ENCODE measurements at regions not wholly inside any gene's neighbourhood (a gene's known extent, or its start where the extent isn't known, plus 50 kb on each side); places are given as distances from the start of the nearest gene placed in this dataset.
A peak's percentile ranks its signal among the peaks of the same experiment; 100 is the strongest.
"Not testable (repeated sequence)": the region's sequence is repeated elsewhere in the genome, so short reads cannot be mapped to it uniquely, and the experiment has no call there.

DNA sequence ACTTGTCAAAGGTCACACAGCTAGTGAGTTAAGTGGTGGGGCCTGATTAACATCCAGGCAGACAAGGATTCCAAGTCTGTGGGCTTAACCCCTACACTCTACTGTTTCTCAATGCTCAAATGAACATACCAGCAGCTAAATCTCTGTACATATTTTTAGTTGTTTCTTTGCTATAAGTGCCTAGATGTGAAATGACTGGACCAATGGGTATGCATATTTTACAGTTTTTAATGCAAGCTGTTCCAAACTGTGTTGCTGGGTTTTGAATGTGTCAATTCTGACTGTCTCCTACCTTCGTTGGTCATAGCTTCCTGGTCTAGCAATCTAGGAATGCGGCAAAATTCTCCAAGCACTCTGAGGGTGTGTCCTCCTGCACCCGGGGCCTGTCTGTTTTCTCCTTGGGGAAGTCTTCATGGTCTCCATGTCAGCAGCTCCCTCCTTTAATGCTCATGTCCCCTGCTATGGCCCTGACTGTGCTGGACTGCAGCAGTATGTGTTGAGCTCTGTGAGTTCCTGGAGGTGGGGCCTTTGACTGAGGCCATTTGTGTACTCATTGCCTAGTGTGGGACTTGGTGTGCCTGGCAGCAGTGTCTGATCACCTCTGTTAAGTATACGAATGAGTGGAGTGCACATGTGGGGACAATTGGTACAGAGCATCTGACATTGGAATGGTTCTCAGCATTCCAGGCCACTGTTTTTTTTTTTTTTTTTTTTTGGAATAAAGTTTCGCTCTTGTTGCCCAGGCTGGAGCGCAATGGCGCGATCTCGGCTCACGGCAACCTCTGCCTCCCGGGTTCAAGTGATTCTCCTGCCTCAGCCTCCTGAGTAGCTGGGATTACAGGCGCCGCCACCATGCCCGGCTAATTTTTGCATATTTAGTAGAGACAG, 72.9 kb upstream of the SLC2A1 start:
- intact Hi-C loops (cut with DNase I): no loop called here

DNA sequence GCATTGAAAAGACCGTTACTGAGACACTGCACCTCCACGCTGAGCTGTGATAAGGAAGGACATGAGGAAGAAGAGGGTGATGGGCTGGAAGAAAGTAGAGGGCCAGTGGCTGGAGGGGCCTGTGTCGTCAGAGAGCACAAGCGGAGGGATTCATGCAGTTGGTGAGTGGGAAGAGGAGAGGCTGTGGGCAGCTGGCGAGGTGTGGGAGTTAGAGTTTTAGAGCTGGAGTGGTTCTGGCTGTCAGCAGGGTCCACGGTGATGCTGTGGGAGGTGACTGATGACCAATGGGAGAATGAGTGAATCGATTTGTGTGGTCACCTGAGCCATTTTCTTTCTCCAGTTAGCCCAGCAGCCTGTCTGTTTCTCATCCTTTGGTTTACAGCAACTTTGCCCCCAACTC, 66.2 kb upstream of the SLC2A1 start:
- H3K9me3 ChIP-seq (ENCODE audit: control insufficient read depth, low read length): no peaks in the 10 kb centered on the region
- no peak overlapping the region for H3K4me3 ChIP-seq (ENCODE audit: low read length in 2 of 2)
- no peaks in the 10 kb centered on the region for H3K36me3 ChIP-seq (ENCODE audit: control insufficient read depth in 1 of 2, insufficient read depth in 2 of 2, low read length in 1 of 2)
- no peak for ATAC-seq (ENCODE audit: low FRiP score)
- intact Hi-C loops (cut with DNase I): no loop called here
- 74 to 76% methylated on average over 7 of the region's 7 CpGs for whole genome bisulfite sequencing, 2 donors
- H3K4me1 ChIP-seq (ENCODE audit: control insufficient read depth in 1 of 2, insufficient read depth in 2 of 2, low read length in 2 of 2): no peaks in the 10 kb centered on the region
- H3K27me3 ChIP-seq (ENCODE audit: control insufficient read depth in 1 of 2, insufficient read depth in 2 of 2, low read length in 1 of 2): no peaks in the 10 kb centered on the region
- H3K27ac ChIP-seq (ENCODE audit: low read depth in 1 of 2, low read length in 2 of 2): no peak overlapping the region
- DNase-seq: peak in 1 of 2 donors; percentile 3

More for the DNA sequence above, 72.9 kb upstream of the SLC2A1 start:
- ATAC-seq (ENCODE audit: low FRiP score) (no peak), DNase-seq (no peak)
- Histone ChIP-seq H3K4me1 (ENCODE audit: control insufficient read depth in 1 of 2, insufficient read depth in 2 of 2, low read length in 2 of 2) (no peaks in the 10 kb centered on the region), H3K36me3 (ENCODE audit: control insufficient read depth in 1 of 2, insufficient read depth in 2 of 2, low read length in 1 of 2) (no peaks in the 10 kb centered on the region), H3K9me3 (ENCODE audit: control insufficient read depth, low read length) (no peaks in the 10 kb centered on the region), H3K27ac (ENCODE audit: low read depth in 1 of 2, low read length in 2 of 2) (no peak overlapping the region), H3K4me3 (ENCODE audit: low read length in 2 of 2) (no peak overlapping the region), H3K27me3 (ENCODE audit: control insufficient read depth in 1 of 2, insufficient read depth in 2 of 2, low read length in 1 of 2) (no peaks in the 10 kb centered on the region)
- WGBS, 2 donors: 91% methylated on average over 14 of the region's 14 CpGs

DNA sequence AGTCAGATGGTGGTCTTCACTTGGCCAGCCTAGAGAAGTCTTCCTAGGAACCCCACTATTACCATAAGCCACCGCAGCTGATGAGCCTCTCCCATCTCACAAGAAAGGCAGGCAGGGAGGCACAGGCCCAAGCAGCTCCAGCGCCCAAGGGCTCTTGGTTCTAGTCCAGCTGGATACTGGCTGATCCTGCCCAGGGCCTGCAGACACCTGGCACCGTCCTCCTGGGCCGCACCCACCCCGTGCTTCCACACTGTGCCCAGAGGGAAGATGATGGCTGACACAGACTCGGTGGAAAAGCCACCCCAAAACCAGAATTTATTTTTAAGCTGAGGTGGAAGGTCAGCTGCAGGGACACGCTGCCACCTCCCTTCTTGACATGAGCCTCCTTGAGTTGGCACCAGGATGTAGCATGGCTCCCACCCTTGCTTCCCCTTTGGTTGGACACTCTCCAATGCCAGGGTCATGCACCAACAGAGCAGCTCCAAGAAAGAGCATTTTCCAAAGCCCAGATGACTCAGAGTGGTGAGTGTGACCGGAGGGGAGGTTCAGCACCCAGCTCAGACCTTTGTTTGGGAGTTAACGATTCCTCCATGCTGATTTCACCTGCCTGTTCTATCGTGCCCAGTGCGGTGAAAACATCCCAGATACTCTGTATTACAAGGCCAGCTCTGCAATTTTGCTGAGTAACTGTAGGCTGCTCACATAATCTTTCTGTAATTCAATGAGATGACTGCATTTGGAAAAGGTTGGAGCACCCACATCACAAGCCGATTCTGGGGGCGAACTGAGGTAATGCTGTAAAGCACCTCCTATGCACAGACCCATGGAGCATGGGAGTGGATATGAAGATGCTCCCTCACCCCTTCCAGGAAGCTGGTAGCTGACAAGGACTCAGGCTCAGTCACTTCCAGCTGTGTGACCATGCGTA, 63.1 kb upstream of the SLC2A1 start:
- 84 to 86% methylated on average over 13 to 14 of the region's 14 CpGs for WGBS, 2 donors
- H3K9me3 ChIP-seq (ENCODE audit: control insufficient read depth, low read length): no peaks in the 10 kb centered on the region
- no peaks in the 10 kb centered on the region for H3K27me3 ChIP-seq (ENCODE audit: control insufficient read depth in 1 of 2, insufficient read depth in 2 of 2, low read length in 1 of 2)
- no peak for ATAC-seq (ENCODE audit: low FRiP score)
- intact Hi-C loops (cut with DNase I): no loop called here
- H3K4me1 ChIP-seq (ENCODE audit: control insufficient read depth in 1 of 2, insufficient read depth in 2 of 2, low read length in 2 of 2): no peaks in the 10 kb centered on the region
- DNase-seq: no peak
- no peak overlapping the region for H3K4me3 ChIP-seq (ENCODE audit: low read length in 2 of 2)
- H3K36me3 ChIP-seq (ENCODE audit: control insufficient read depth in 1 of 2, insufficient read depth in 2 of 2, low read length in 1 of 2): no peaks in the 10 kb centered on the region
- no peak overlapping the region for H3K27ac ChIP-seq (ENCODE audit: low read depth in 1 of 2, low read length in 2 of 2)

DNA sequence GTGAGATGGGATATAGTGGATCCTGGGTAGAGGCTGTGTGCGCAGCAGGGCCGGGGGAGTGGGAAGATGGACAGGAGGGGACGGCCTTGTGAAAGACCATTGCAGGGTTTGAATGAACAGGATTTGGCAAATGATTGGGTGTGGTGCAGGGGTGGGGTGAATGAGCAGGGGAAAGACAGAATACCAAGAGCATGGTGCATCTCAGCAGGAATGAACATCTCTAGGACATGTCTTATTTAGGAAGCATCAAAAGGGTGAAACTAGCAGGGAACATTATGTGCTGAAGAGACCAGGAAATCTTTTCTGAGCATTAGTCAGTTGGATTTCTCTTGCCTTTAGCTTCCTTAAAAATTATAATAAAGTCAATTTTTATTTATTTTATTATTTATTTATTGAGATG, 60.6 kb upstream of the SLC2A1 start:
- intact Hi-C loops (cut with DNase I): no loop called here
- H3K4me1 ChIP-seq (ENCODE audit: control insufficient read depth in 1 of 2, insufficient read depth in 2 of 2, low read length in 2 of 2): no peaks in the 10 kb centered on the region
- H3K27me3 ChIP-seq (ENCODE audit: control insufficient read depth in 1 of 2, insufficient read depth in 2 of 2, low read length in 1 of 2): no peaks in the 10 kb centered on the region
- no peak overlapping the region for H3K27ac ChIP-seq (ENCODE audit: low read depth in 1 of 2, low read length in 2 of 2)
- ATAC-seq (ENCODE audit: low FRiP score) (no peak), DNase-seq (peak in 1 of 2 donors; percentile 6)
- no peak overlapping the region for H3K4me3 ChIP-seq (ENCODE audit: low read length in 2 of 2)
- H3K36me3 ChIP-seq (ENCODE audit: control insufficient read depth in 1 of 2, insufficient read depth in 2 of 2, low read length in 1 of 2): no peaks in the 10 kb centered on the region
- H3K9me3 ChIP-seq (ENCODE audit: control insufficient read depth, low read length): no peaks in the 10 kb centered on the region
- 95 to 96% methylated on average over 3 of the region's 3 CpGs for WGBS, 2 donors

DNA sequence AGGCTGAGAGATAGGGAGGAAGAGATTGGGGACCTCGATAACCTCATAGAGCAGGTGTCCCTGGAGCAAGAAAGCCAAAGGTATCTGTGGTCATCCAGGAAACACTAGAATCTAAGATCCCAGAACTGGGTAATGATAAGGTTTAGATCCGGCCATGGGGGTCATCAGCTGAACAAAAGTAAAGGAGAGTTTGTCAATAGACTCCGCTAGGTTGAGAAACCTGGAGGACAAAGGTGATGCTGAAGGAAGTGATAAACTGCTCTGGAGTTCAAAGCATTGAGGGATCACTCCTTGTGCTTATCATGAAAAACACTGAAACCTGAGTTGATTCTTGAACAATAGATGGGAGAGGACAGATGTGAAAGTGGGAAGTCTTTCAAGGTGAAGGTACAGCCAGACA, 59.5 kb upstream of the SLC2A1 start:
- WGBS, 2 donors: 92 to 96% methylated on average over 3 of the region's 3 CpGs
- H3K4me1 ChIP-seq (ENCODE audit: control insufficient read depth in 1 of 2, insufficient read depth in 2 of 2, low read length in 2 of 2): no peaks in the 10 kb centered on the region
- H3K27me3 ChIP-seq (ENCODE audit: control insufficient read depth in 1 of 2, insufficient read depth in 2 of 2, low read length in 1 of 2): no peaks in the 10 kb centered on the region
- intact Hi-C loops (cut with DNase I): no loop called here
- no peak overlapping the region for H3K4me3 ChIP-seq (ENCODE audit: low read length in 2 of 2)
- no peak overlapping the region for H3K27ac ChIP-seq (ENCODE audit: low read depth in 1 of 2, low read length in 2 of 2)
- no peaks in the 10 kb centered on the region for H3K9me3 ChIP-seq (ENCODE audit: control insufficient read depth, low read length)
- DNase-seq: no peak
- ATAC-seq (ENCODE audit: low FRiP score): no peak
- no peaks in the 10 kb centered on the region for H3K36me3 ChIP-seq (ENCODE audit: control insufficient read depth in 1 of 2, insufficient read depth in 2 of 2, low read length in 1 of 2)

DNA sequence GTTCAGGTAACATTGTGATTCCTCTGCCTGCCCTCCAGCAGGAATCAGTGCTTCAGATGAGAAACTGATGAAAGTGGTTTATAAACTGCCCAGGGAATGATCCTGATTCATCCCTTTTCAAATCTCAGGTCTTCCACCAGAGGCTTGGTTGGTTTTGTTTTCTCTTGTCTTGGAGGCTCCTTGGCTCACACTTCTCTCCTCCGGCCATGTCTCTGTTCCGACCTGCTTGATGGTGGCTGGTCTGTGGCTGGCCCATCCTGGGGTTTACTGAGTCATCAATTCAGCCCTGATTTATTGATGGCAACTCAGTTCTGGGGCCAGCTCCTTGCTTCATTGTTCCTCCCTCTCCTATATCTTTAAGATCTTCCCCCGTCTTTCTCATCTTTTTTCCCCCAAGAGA, 56.6 kb upstream of the SLC2A1 start:
- Histone ChIP-seq H3K4me3 (ENCODE audit: low read length in 2 of 2) (no peak overlapping the region), H3K9me3 (ENCODE audit: control insufficient read depth, low read length) (no peaks in the 10 kb centered on the region), H3K36me3 (ENCODE audit: control insufficient read depth in 1 of 2, insufficient read depth in 2 of 2, low read length in 1 of 2) (no peaks in the 10 kb centered on the region), H3K27me3 (ENCODE audit: control insufficient read depth in 1 of 2, insufficient read depth in 2 of 2, low read length in 1 of 2) (no peaks in the 10 kb centered on the region), H3K27ac (ENCODE audit: low read depth in 1 of 2, low read length in 2 of 2) (no peak overlapping the region), H3K4me1 (ENCODE audit: control insufficient read depth in 1 of 2, insufficient read depth in 2 of 2, low read length in 2 of 2) (no peaks in the 10 kb centered on the region)
- DNase-seq (no peak), ATAC-seq (ENCODE audit: low FRiP score) (no peak)
- intact Hi-C loops (cut with DNase I): no loop called here
- WGBS, 2 donors: 84 to 87% methylated on average over 3 of the region's 3 CpGs

DNA sequence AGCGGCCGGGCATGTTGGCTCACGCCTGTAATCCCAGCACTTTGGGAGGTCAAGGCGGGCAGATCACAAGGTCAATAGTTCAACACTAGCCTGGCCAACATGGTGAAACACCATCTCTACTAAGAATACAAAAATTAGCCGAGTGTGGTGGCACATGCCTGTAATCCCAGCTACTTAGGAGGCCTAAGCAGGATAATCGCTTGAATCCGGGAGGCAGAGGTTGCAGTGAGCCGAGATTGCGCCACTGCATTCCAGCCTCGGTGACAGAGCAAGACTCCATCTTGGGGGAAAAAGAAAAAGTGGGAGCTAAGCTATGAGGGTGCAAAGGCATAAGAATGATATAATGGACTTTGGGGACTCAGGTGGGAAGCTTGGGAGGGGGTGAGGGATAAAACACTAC, 55.9 kb upstream of the SLC2A1 start:
- ATAC-seq (ENCODE audit: low FRiP score); DNase-seq; H3K27me3 ChIP-seq (ENCODE audit: control insufficient read depth in 1 of 2, insufficient read depth in 2 of 2, low read length in 1 of 2); H3K9me3 ChIP-seq (ENCODE audit: control insufficient read depth, low read length); H3K27ac ChIP-seq (ENCODE audit: low read depth in 1 of 2, low read length in 2 of 2); H3K4me3 ChIP-seq (ENCODE audit: low read length in 2 of 2); H3K4me1 ChIP-seq (ENCODE audit: control insufficient read depth in 1 of 2, insufficient read depth in 2 of 2, low read length in 2 of 2); intact Hi-C loops (cut with DNase I); H3K36me3 ChIP-seq (ENCODE audit: control insufficient read depth in 1 of 2, insufficient read depth in 2 of 2, low read length in 1 of 2): not testable (repeated sequence)
- 94 to 96% methylated on average over 10 of the region's 10 CpGs for WGBS, 2 donors

DNA sequence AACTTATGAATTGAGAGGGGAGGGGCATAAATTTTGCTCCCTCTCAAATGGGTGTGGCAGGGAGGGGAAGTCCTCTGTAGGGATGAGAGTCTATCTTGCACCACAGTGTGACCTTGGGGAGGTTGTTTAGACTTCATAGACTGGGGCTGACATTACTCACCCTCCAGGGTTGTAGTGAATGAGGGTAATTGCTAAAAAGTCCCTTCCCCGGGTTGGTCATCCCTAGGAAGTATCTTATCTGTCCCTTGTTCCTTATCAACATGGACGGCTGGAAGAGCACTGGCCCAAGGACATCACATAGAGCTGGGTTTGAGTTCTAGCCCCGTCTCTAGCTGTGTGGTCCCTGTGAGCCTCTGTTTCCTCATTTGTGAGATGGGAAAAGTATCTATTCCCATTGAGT, 52.4 kb upstream of the SLC2A1 start:
- Histone ChIP-seq H3K9me3 (ENCODE audit: control insufficient read depth, low read length) (no peaks in the 10 kb centered on the region), H3K4me1 (ENCODE audit: control insufficient read depth in 1 of 2, insufficient read depth in 2 of 2, low read length in 2 of 2) (no peaks in the 10 kb centered on the region), H3K27ac (ENCODE audit: low read depth in 1 of 2, low read length in 2 of 2) (no peak overlapping the region), H3K27me3 (ENCODE audit: control insufficient read depth in 1 of 2, insufficient read depth in 2 of 2, low read length in 1 of 2) (no peaks in the 10 kb centered on the region), H3K36me3 (ENCODE audit: control insufficient read depth in 1 of 2, insufficient read depth in 2 of 2, low read length in 1 of 2) (no peaks in the 10 kb centered on the region), H3K4me3 (ENCODE audit: low read length in 2 of 2) (no peak overlapping the region)
- DNase-seq: no peak
- intact Hi-C loops (cut with DNase I): no loop called here
- WGBS, 2 donors: 53 to 71% methylated on average over 3 of the region's 3 CpGs
- no peak for ATAC-seq (ENCODE audit: low FRiP score)

All from aorta (tissue), 5 donors.